DND-41 (cell line): ENCODE measurements at regions not wholly inside any gene's neighbourhood (a gene's known extent, or its start where the extent isn't known, plus 50 kb on each side); places are given as distances from the start of the nearest gene placed in this dataset.

Experiments used
- EZH2 ChIP-seq: IDR thresholded peaks from 3 replicates; pipeline ENCODE4 v1.6.1; 2012; ENCODE audit warnings: borderline replicate concordance, low read depth, mild to moderate bottlenecking, moderate library complexity, low read length, inconsistent platforms; ENCODE audit not compliant: severe bottlenecking
- TF ChIP-seq, protein P1 (sequence below): IDR thresholded peaks from 2 replicates; pipeline ENCODE4 v1.5.1; 2012; ENCODE audit warnings: borderline replicate concordance, low read length, moderate library complexity, mild to moderate bottlenecking; ENCODE audit not compliant: poor library complexity, severe bottlenecking; ENCODE audit errors: extremely low read depth

DNA sequence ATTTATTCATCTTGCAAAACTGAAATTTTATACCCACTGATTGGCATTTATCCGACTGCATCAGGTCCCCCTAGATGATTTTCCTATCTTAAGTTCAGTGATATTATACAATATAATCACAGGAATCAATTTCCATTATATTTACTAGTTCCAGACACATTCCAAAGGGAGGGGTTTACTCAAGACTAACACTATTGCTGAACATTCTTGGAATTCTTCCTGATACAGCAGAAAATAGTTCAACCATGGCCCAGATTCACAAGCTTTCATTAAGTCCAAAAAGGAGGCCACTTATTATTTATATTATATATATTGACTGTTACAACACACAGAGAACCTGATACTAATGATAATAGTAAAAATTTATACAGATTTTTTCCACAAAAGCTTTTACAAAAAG is 2353.6 kb downstream of the PCDH7 start:
- TF ChIP-seq, protein P1, sequence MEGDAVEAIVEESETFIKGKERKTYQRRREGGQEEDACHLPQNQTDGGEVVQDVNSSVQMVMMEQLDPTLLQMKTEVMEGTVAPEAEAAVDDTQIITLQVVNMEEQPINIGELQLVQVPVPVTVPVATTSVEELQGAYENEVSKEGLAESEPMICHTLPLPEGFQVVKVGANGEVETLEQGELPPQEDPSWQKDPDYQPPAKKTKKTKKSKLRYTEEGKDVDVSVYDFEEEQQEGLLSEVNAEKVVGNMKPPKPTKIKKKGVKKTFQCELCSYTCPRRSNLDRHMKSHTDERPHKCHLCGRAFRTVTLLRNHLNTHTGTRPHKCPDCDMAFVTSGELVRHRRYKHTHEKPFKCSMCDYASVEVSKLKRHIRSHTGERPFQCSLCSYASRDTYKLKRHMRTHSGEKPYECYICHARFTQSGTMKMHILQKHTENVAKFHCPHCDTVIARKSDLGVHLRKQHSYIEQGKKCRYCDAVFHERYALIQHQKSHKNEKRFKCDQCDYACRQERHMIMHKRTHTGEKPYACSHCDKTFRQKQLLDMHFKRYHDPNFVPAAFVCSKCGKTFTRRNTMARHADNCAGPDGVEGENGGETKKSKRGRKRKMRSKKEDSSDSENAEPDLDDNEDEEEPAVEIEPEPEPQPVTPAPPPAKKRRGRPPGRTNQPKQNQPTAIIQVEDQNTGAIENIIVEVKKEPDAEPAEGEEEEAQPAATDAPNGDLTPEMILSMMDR = no peak
- no peak for TF ChIP-seq EZH2
